Activated CD4-positive, alpha-beta T cell treated with anti-CD3 and anti-CD28 coated beads for 48 hours (primary cell): ENCODE measurements at regions not wholly inside any gene's neighbourhood (a gene's known extent, or its start where the extent isn't known, plus 50 kb on each side); places are given as distances from the start of the nearest gene placed in this dataset.
"Not testable (repeated sequence)": the region's sequence is repeated elsewhere in the genome, so short reads cannot be mapped to it uniquely, and the experiment has no call there.

Experiments used
- DNase-seq: peaks from one replicate; pipeline ENCODE4 v3.0.0-alpha.2; 2020

GRCh38 chr2:193201583-193201982 lies 1006.9 kb upstream of the TMEFF2 start:
- no peak for DNase-seq

GRCh38 chr2:193199322-193199721 lies 1004.6 kb upstream of the TMEFF2 start:
- DNase-seq, result no peak

GRCh38 chr2:193187816-193188215 lies 993.1 kb upstream of the TMEFF2 start:
- DNase-seq, result no peak

GRCh38 chr2:193170981-193171380 lies 976.2 kb upstream of the TMEFF2 start:
- DNase-seq, result not testable (repeated sequence)

GRCh38 chr2:193156480-193156879 lies 961.7 kb upstream of the TMEFF2 start:
- DNase-seq, result no peak

- DNase-seq, result no peak
These were observed 959.3 kb upstream of the TMEFF2 start for GRCh38 chr2:193154076-193154475.

GRCh38 chr2:193153576-193153975 lies 958.8 kb upstream of the TMEFF2 start:
- no peak for DNase-seq

- DNase-seq, result not testable (repeated sequence)
These were observed 947.7 kb upstream of the TMEFF2 start for GRCh38 chr2:193142467-193142866.

GRCh38 chr2:193141998-193142397 lies 947.3 kb upstream of the TMEFF2 start:
- DNase-seq, result no peak

GRCh38 chr2:193140895-193141294 lies 946.2 kb upstream of the TMEFF2 start:
- not testable (repeated sequence) for DNase-seq

- no peak for DNase-seq
These were observed 930.1 kb upstream of the TMEFF2 start for GRCh38 chr2:193124815-193125214.

GRCh38 chr2:193114827-193115226 lies 920.1 kb upstream of the TMEFF2 start:
- DNase-seq, result no peak

- DNase-seq, result no peak
These were observed 918.3 kb upstream of the TMEFF2 start for GRCh38 chr2:193112986-193113385.

- no peak for DNase-seq
These were observed 908.3 kb upstream of the TMEFF2 start for GRCh38 chr2:193103064-193103463.

GRCh38 chr2:193101591-193101990 lies 906.9 kb upstream of the TMEFF2 start:
- DNase-seq, result no peak

- no peak for DNase-seq
These were observed 893.3 kb upstream of the TMEFF2 start for GRCh38 chr2:193088026-193088425.

- no peak for DNase-seq
These were observed 882.3 kb upstream of the TMEFF2 start for GRCh38 chr2:193076995-193077394.

GRCh38 chr2:193074933-193075332 lies 880.2 kb upstream of the TMEFF2 start:
- no peak for DNase-seq

- no peak for DNase-seq
These were observed 877.9 kb upstream of the TMEFF2 start for GRCh38 chr2:193072647-193073046.

- DNase-seq, result not testable (repeated sequence)
These were observed 830.8 kb upstream of the TMEFF2 start for GRCh38 chr2:193025556-193025955.

- DNase-seq, result no peak
These were observed 830.1 kb upstream of the TMEFF2 start for GRCh38 chr2:193024791-193025190.

GRCh38 chr2:193011870-193012269 lies 817.1 kb upstream of the TMEFF2 start:
- no peak for DNase-seq

GRCh38 chr2:192993059-192993458 lies 798.3 kb upstream of the TMEFF2 start:
- DNase-seq, result no peak

- DNase-seq, result no peak
These were observed 788.4 kb upstream of the TMEFF2 start for GRCh38 chr2:192983173-192983572.

GRCh38 chr2:192978395-192978794 lies 783.7 kb upstream of the TMEFF2 start:
- no peak for DNase-seq

GRCh38 chr2:192971981-192972380 lies 777.2 kb upstream of the TMEFF2 start:
- DNase-seq, result no peak
